Esophagus mucosa (tissue), 1 donor: ENCODE measurements at regions not wholly inside any gene's neighbourhood (a gene's known extent, or its start where the extent isn't known, plus 50 kb on each side); places are given as distances from the start of the nearest gene placed in this dataset.
A peak's percentile ranks its signal among the peaks of the same experiment; 100 is the strongest.

Source experiments
- ATAC-seq: fragments of 200-7000 bp; cut with Tn5 transposase; one replicate; pipeline ENCODE4 v1.9.1; 2020
- donor health status: DM: yes; HTN: yes; CAD: no.

- no peak for ATAC-seq
Measured at GRCh38 chr22:49638001-49638400, 189.7 kb downstream of the BRD1 start.

GRCh38 chr22:49637255-49637760 lies 190.4 kb downstream of the BRD1 start:
- no peak for ATAC-seq

GRCh38 chr22:49636649-49637048 lies 191.0 kb downstream of the BRD1 start:
- ATAC-seq, result no peak

- ATAC-seq, result no peak
Measured at GRCh38 chr22:49636214-49636613, 191.5 kb downstream of the BRD1 start.

- ATAC-seq, result no peak
Measured at GRCh38 chr22:49634006-49634772, 193.5 kb downstream of the BRD1 start.

- no peak for ATAC-seq
Measured at GRCh38 chr22:49633010-49633324, 194.7 kb downstream of the BRD1 start.

- peak; percentile 66 for ATAC-seq
Measured at GRCh38 chr22:49632199-49633009, 195.3 kb downstream of the BRD1 start.

- no peak for ATAC-seq
Measured at GRCh38 chr22:49630448-49630946, 197.2 kb downstream of the BRD1 start.

GRCh38 chr22:49629586-49630447 lies 197.9 kb downstream of the BRD1 start:
- ATAC-seq, result no peak

GRCh38 chr22:49629261-49629570 lies 198.5 kb downstream of the BRD1 start:
- no peak for ATAC-seq

GRCh38 chr22:49628391-49629260 lies 199.0 kb downstream of the BRD1 start:
- no peak for ATAC-seq

GRCh38 chr22:49627217-49628181 lies 200.2 kb downstream of the BRD1 start:
- no peak for ATAC-seq

GRCh38 chr22:49626361-49627216 lies 201.1 kb downstream of the BRD1 start:
- ATAC-seq, result no peak

- ATAC-seq, result no peak
Measured at GRCh38 chr22:49624421-49625177, 203.1 kb downstream of the BRD1 start.

GRCh38 chr22:49623715-49624114 lies 204.0 kb downstream of the BRD1 start:
- ATAC-seq, result no peak

- ATAC-seq, result no peak
Measured at GRCh38 chr22:49623176-49623575, 204.5 kb downstream of the BRD1 start.

GRCh38 chr22:49622241-49623105 lies 205.2 kb downstream of the BRD1 start:
- ATAC-seq, result no peak
